Small intestine (tissue), 7 donors: ENCODE measurements at regions not wholly inside any gene's neighbourhood (a gene's known extent, or its start where the extent isn't known, plus 50 kb on each side); places are given as distances from the start of the nearest gene placed in this dataset.

ENCODE experiments used
- DNase-seq, 2 donors: peaks; one replicate each; pipeline versions ENCODE4 v3.0.0 to v3.0.0-alpha.2; 2013
- FAIRE-seq: peaks from 2 replicates; lab custom pipeline; 2012; peaks lifted over from hg19 to GRCh38; lab: Jason Lieb, UNC
- H3K27ac ChIP-seq, 3 donors: one replicate each; pipeline ENCODE4 v1.5.1; 2013; ENCODE audit warnings: low read length in 2 of 3, mild to moderate bottlenecking in 2 of 3, control low read depth in 1 of 3, inconsistent platforms in 1 of 3, low read depth in 1 of 3, moderate library complexity in 1 of 3
- H3K27me3 ChIP-seq, 3 donors: one replicate each; pipeline ENCODE4 v1.6.1; 2013; ENCODE audit warnings: low read length in 3 of 3, inconsistent platforms in 1 of 3; ENCODE audit not compliant: control insufficient read depth in 3 of 3, insufficient read depth in 3 of 3
- H3K36me3 ChIP-seq, 3 donors: one replicate each; pipeline ENCODE4 v1.6.1; 2013; ENCODE audit warnings: low read length in 3 of 3, inconsistent platforms in 1 of 3, low read depth in 1 of 3, mild to moderate bottlenecking in 1 of 3, moderate library complexity in 1 of 3; ENCODE audit not compliant: control insufficient read depth in 3 of 3, insufficient read depth in 2 of 3
- H3K4me1 ChIP-seq, 3 donors: one replicate each; pipeline ENCODE4 v1.6.1; 2013; ENCODE audit warnings: low read length in 2 of 3, inconsistent platforms in 1 of 3, low read depth in 1 of 3, mild to moderate bottlenecking in 1 of 3, moderate library complexity in 1 of 3; ENCODE audit not compliant: control insufficient read depth in 3 of 3, insufficient read depth in 2 of 3
- H3K4me3 ChIP-seq, 3 donors: one replicate each; pipeline ENCODE4 v1.5.1; 2013; ENCODE audit warnings: low read length in 3 of 3, control low read depth in 1 of 3, inconsistent platforms in 1 of 3, low read depth in 1 of 3, mild to moderate bottlenecking in 1 of 3, moderate library complexity in 1 of 3
- H3K9me3 ChIP-seq, 2 donors: one replicate each; pipeline ENCODE4 v1.6.1; 2013; ENCODE audit warnings: low read depth in 1 of 2, low read length in 1 of 2; ENCODE audit not compliant: control insufficient read depth in 2 of 2, insufficient read depth in 1 of 2
- WGBS, 3 donors: extraction: QIAGEN DNeasy Blood & Tissue Kit; methylation state at CpG; one replicate each; pipeline ENCODE4 v1.1.7; 2013; 5-methylcytosine and 5-hydroxymethylcytosine counted together
- donor health status: healthy with polysubstance abuse.
- donor health status: control.
- donor health status: control.
- donor health status: Bipolar disorder and iron deficiency.
- donor health status: healthy.

DNA sequence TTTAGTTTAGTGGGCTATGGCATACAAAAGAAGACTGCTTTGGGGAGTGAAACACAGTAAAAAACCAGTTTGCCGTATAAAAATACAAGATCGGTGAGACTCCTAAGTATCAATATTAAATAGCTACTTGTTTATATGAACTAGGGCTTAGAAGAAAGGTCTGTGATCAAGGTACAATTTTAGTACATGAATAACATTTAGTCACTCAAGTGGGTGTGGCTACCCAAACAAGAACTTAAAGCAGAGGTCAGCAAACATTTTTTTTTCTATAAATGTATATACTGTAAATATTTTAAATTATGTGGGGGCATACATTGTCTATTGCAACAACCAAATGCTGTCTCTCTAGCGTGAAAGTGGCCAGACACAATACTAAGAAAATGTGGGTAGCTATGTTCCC, 1452.5 kb upstream of the NUDT12 start:
- 87 to 91% (median 91%) methylated on average over 3 of the region's 3 CpGs for WGBS, 3 donors
- Histone ChIP-seq H3K36me3 (no peaks in the 10 kb centered on the region), H3K27ac (no peak overlapping the region), H3K4me1 (no peaks in the 10 kb centered on the region), H3K27me3 (no peaks in the 10 kb centered on the region), H3K9me3 (no peaks in the 10 kb centered on the region), H3K4me3 (no peak overlapping the region)
- DNase-seq, result no peak
- FAIRE-seq, result no peak

DNA sequence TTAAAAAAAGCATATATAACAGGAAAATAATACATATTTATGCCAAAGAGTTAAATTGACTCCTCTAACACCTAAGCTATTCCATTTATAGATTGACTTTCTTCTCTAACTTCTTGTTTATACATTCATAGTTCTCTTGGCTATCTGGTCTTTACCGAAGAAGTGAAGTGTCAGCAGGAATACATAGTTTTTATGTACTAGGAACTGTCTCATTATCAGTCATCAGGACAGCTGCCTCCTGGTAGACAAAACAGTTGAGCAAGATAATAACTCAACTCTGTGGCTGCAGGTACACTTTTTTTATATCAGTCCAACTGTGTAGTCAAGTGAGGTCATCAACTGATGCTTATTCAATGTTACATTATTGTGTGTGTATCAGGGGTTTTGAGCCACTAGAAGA, 1436.0 kb upstream of the NUDT12 start:
- Histone ChIP-seq H3K36me3 (no peaks in the 10 kb centered on the region), H3K9me3 (no peaks in the 10 kb centered on the region), H3K27ac (no peak overlapping the region), H3K4me3 (no peak overlapping the region), H3K4me1 (no peaks in the 10 kb centered on the region), H3K27me3 (no peaks in the 10 kb centered on the region)
- DNase-seq, result peak in 1 of 2 donors; percentile 8
- WGBS, 3 donors, result 65 to 83% (median 74%) methylated on average over 1 of the region's 1 CpG
- FAIRE-seq, result no peak

- Histone ChIP-seq H3K36me3 (no peaks in the 10 kb centered on the region), H3K9me3 (no peaks in the 10 kb centered on the region), H3K27ac (no peak overlapping the region), H3K4me3 (no peak overlapping the region), H3K27me3 (no peaks in the 10 kb centered on the region), H3K4me1 (no peaks in the 10 kb centered on the region)
- FAIRE-seq (no peak), DNase-seq (no peak)
- WGBS, 3 donors, result 39 to 58% (median 42%) methylated on average over 1 of the region's 1 CpG
Observed at GRCh38 chr5:104998169-104998568, 1435.6 kb upstream of the NUDT12 start.

DNA sequence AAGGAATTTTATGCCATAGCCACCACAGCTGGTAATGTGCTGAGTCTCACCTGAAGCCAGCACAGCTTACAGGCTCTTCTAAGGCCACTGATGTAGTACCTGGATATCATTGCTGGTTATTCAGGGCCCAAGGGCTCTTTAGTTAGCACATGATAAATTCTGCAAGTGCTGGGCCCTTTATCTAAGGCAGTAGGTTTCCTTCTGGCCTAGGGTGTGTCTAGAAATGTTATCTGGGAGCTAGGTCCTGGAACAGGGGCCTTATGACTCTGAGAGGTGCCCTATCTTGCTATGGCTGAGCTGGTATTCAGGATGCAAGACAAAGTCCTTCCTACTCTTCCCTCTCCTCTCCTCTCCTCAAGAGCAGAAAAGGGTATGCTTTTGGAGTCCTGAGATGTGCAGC, 1424.5 kb upstream of the NUDT12 start:
- Histone ChIP-seq H3K9me3 (no peaks in the 10 kb centered on the region), H3K36me3 (no peaks in the 10 kb centered on the region), H3K4me3 (no peak overlapping the region), H3K27me3 (no peaks in the 10 kb centered on the region), H3K4me1 (peaks cover 0 to 5% (median 0%) of the 10 kb centered on the region in 3 donors), H3K27ac (peak overlapping the region in 1 of 3 donors; percentile 40)
- no peak for FAIRE-seq
- peak in 1 of 2 donors; percentile 61 for DNase-seq

DNA sequence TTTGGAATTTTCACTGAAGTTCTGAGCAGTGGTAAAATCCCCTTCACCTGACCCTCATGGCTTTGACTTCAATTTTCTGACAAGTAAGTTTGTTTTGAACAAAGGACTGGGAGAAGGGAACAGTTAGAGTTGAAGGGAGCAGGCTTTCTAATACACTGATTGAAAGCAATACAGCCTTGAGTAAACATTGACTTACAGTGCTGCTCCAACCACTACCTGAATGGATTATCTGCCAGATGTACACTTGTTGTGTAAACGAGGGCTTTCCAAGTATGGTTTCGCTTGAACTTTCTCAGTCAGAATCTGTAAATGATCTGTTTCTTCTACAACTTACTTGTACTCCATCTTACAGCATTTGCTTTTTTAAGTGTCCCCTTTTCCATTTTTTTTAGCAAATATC, 1414.9 kb upstream of the NUDT12 start:
- Histone ChIP-seq H3K4me3 (no peak overlapping the region), H3K27ac (no peak overlapping the region), H3K27me3 (no peaks in the 10 kb centered on the region), H3K36me3 (no peaks in the 10 kb centered on the region), H3K4me1 (no peaks in the 10 kb centered on the region), H3K9me3 (no peaks in the 10 kb centered on the region)
- FAIRE-seq, result no peak
- DNase-seq, result peak in 1 of 2 donors; percentile 15
- WGBS, 3 donors, result 34 to 54% (median 36%) methylated on average over 2 of the region's 2 CpGs

GRCh38 chr5:104967806-104968410, 1405.3 kb upstream of the NUDT12 start:
- FAIRE-seq (no peak), DNase-seq (no peak)
- H3K27ac ChIP-seq, result no peak overlapping the region
- no peaks in the 10 kb centered on the region for H3K27me3 ChIP-seq
- no peak overlapping the region for H3K4me3 ChIP-seq
- no peaks in the 10 kb centered on the region for H3K9me3 ChIP-seq
- no peaks in the 10 kb centered on the region for H3K4me1 ChIP-seq
- no peaks in the 10 kb centered on the region for H3K36me3 ChIP-seq
- WGBS, 3 donors, result 82% methylated on average over 4 of the region's 4 CpGs

DNA sequence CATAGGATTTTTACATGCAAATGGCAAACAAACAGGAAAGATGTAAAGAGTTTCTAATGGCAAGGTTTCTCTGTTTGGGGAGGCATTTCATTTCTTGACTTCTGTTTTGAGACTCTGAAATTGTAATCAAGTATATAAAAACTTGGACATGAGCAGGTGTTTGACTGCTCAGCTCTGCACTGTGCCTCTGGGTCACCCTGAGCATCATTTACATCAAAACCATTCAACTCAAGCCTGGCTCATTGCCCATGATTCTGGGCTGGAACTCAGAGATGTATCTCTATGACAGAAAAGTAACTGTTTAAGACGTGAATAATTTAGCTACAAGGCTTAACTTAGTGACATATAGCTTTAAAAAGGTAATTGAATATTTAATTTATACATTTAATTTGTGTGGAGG, 1402.4 kb upstream of the NUDT12 start:
- Histone ChIP-seq H3K4me3 (no peak overlapping the region), H3K9me3 (peaks cover 0 to 2% of the 10 kb centered on the region in 2 donors), H3K36me3 (no peaks in the 10 kb centered on the region), H3K27me3 (no peaks in the 10 kb centered on the region), H3K27ac (no peak overlapping the region), H3K4me1 (no peaks in the 10 kb centered on the region)
- 65 to 66% (median 65%) methylated on average over 1 of the region's 1 CpG for WGBS, 3 donors
- no peak for DNase-seq
- no peak for FAIRE-seq

GRCh38 chr5:104955479-104955878, 1392.9 kb upstream of the NUDT12 start:
- no peak for DNase-seq
- H3K4me3 ChIP-seq, result no peak overlapping the region
- WGBS, 3 donors, result 63 to 68% (median 63%) methylated on average over 2 of the region's 2 CpGs
- no peak overlapping the region for H3K27ac ChIP-seq
- H3K9me3 ChIP-seq, result peaks cover 0 to 3% of the 10 kb centered on the region in 2 donors
- H3K27me3 ChIP-seq, result no peaks in the 10 kb centered on the region
- no peak for FAIRE-seq
- no peaks in the 10 kb centered on the region for H3K36me3 ChIP-seq
- H3K4me1 ChIP-seq, result no peaks in the 10 kb centered on the region

DNA sequence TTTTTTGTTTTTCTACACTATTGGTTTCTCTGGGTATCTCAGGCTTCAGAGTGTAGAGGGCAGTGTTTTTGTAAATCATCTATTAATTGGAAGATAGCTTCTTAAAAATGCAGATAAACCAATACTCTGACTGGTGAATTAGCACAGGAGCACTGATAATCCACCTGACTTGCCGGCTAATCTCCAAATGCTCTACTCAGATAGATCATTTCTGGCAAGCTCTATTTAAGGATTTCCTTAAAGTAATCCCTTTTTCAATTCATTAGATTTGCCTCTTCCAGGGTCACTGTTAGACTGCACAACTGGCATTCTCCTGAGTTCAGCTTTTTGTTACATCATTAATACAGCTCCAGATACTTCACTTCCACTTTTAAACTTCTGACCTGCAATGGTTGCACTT, 1390.3 kb upstream of the NUDT12 start:
- Histone ChIP-seq H3K9me3 (no peaks in the 10 kb centered on the region), H3K27ac (no peak overlapping the region), H3K4me1 (no peaks in the 10 kb centered on the region), H3K36me3 (no peaks in the 10 kb centered on the region), H3K27me3 (no peaks in the 10 kb centered on the region), H3K4me3 (no peak overlapping the region)
- DNase-seq (no peak), FAIRE-seq (no peak)
- WGBS, 3 donors, result 95 to 100% (median 96%) methylated on average over 1 of the region's 1 CpG
